Colonic mucosa (tissue), 4 donors: ENCODE measurements at regions not wholly inside any gene's neighbourhood (a gene's known extent, or its start where the extent isn't known, plus 50 kb on each side); places are given as distances from the start of the nearest gene placed in this dataset.
"Not testable (repeated sequence)": the region's sequence is repeated elsewhere in the genome, so short reads cannot be mapped to it uniquely, and the experiment has no call there.

Experiments
- DNase-seq: peaks from one replicate; pipeline ENCODE4 v3.0.0-alpha.2; 2020
- H3K27ac ChIP-seq: fragments of 200-600 bp; one replicate; pipeline ENCODE4 v1.8.0; 2021
- H3K27me3 ChIP-seq: fragments of 200-600 bp; one replicate; pipeline ENCODE4 v1.8.0; 2021
- H3K36me3 ChIP-seq: fragments of 200-600 bp; one replicate; pipeline ENCODE4 v1.8.0; 2021
- H3K4me1 ChIP-seq: fragments of 200-600 bp; one replicate; pipeline ENCODE4 v1.8.0; 2021; ENCODE audit warnings: mild to moderate bottlenecking
- H3K4me3 ChIP-seq: fragments of 200-600 bp; one replicate; pipeline ENCODE4 v1.8.0; 2021
- H3K9ac ChIP-seq, 2 donors: one replicate each; pipeline ENCODE4 v1.7.0; 2013; ENCODE audit warnings: control low read depth in 2 of 2, low read depth in 2 of 2, low read length in 2 of 2
- H3K9me3 ChIP-seq: fragments of 200-600 bp; one replicate; pipeline ENCODE4 v1.8.0; 2021
- CTCF ChIP-seq: fragments of 200-600 bp; IDR thresholded peaks from one replicate; pipeline ENCODE4 v1.8.0; 2022; ENCODE audit warnings: antibody characterized with exemption, mild to moderate bottlenecking
- intact Hi-C: fragments of 100-400 bp; cut with DNase I; formaldehyde crosslinking; loops from one replicate; pipeline ENCODE4 v1.14.1; 2022
- donor health status: healthy.
- donor health status: DM: no; HTN: no; CAD: no.
- donor health status: DM: no; HTN: no; CAD: no.

GRCh38 chr4:167873496-167873895 is 218.8 kb upstream of the ANXA10 start:
- Histone ChIP-seq H3K9ac (no peak overlapping the region), H3K9me3 (no peaks in the 10 kb centered on the region), H3K36me3 (no peaks in the 10 kb centered on the region), H3K4me3 (no peak overlapping the region), H3K27ac (no peak overlapping the region), H3K27me3 (no peaks in the 10 kb centered on the region), H3K4me1 (no peaks in the 10 kb centered on the region)
- no peak for TF ChIP-seq CTCF
- intact Hi-C loops, result no loop called here
- DNase-seq, result no peak

GRCh38 chr4:167876091-167876490 is 216.2 kb upstream of the ANXA10 start:
- H3K36me3 ChIP-seq, H3K27me3 ChIP-seq, H3K4me3 ChIP-seq, DNase-seq, H3K4me1 ChIP-seq, H3K27ac ChIP-seq, H3K9me3 ChIP-seq, intact Hi-C loops, H3K9ac ChIP-seq: not testable (repeated sequence)

GRCh38 chr4:167877826-167878225 is 214.5 kb upstream of the ANXA10 start:
- H3K4me3 ChIP-seq, DNase-seq, H3K9me3 ChIP-seq, intact Hi-C loops, H3K27ac ChIP-seq, H3K4me1 ChIP-seq, H3K27me3 ChIP-seq, H3K36me3 ChIP-seq, H3K9ac ChIP-seq: not testable (repeated sequence)

GRCh38 chr4:167883266-167883665 is 209.1 kb upstream of the ANXA10 start:
- Histone ChIP-seq H3K27ac (no peak overlapping the region), H3K9ac (no peak overlapping the region), H3K4me3 (no peak overlapping the region), H3K4me1 (no peaks in the 10 kb centered on the region), H3K9me3 (no peaks in the 10 kb centered on the region), H3K27me3 (no peaks in the 10 kb centered on the region), H3K36me3 (no peaks in the 10 kb centered on the region)
- no peak for TF ChIP-seq CTCF
- intact Hi-C loops, result no loop called here
- no peak for DNase-seq

GRCh38 chr4:167885071-167885470 is 207.3 kb upstream of the ANXA10 start:
- Histone ChIP-seq H3K9me3 (no peaks in the 10 kb centered on the region), H3K4me1 (no peaks in the 10 kb centered on the region), H3K27ac (no peak overlapping the region), H3K9ac (no peak overlapping the region), H3K27me3 (no peaks in the 10 kb centered on the region), H3K4me3 (no peak overlapping the region), H3K36me3 (no peaks in the 10 kb centered on the region)
- DNase-seq, result no peak
- intact Hi-C loops, result no loop called here
- no peak for TF ChIP-seq CTCF

GRCh38 chr4:167885872-167886271 is 206.5 kb upstream of the ANXA10 start:
- H3K4me1 ChIP-seq, result no peaks in the 10 kb centered on the region
- no peaks in the 10 kb centered on the region for H3K27me3 ChIP-seq
- H3K27ac ChIP-seq, result no peak overlapping the region
- no peak overlapping the region for H3K4me3 ChIP-seq
- no peaks in the 10 kb centered on the region for H3K36me3 ChIP-seq
- H3K9me3 ChIP-seq, result no peaks in the 10 kb centered on the region
- no peak for TF ChIP-seq CTCF
- intact Hi-C loops, result no loop called here
- no peak overlapping the region for H3K9ac ChIP-seq
- DNase-seq, result no peak

GRCh38 chr4:167887726-167888125 is 204.6 kb upstream of the ANXA10 start:
- Histone ChIP-seq H3K9ac (no peak overlapping the region), H3K4me1 (no peaks in the 10 kb centered on the region), H3K9me3 (no peaks in the 10 kb centered on the region), H3K4me3 (no peak overlapping the region), H3K27ac (no peak overlapping the region), H3K36me3 (no peaks in the 10 kb centered on the region), H3K27me3 (no peaks in the 10 kb centered on the region)
- TF ChIP-seq CTCF, result no peak
- DNase-seq, result no peak
- intact Hi-C loops, result no loop called here
